RPMI7951 (cell line): ENCODE measurements at regions not wholly inside any gene's neighbourhood (a gene's known extent, or its start where the extent isn't known, plus 50 kb on each side); places are given as distances from the start of the nearest gene placed in this dataset.

Experiments
- DNase-seq: peaks from one replicate; pipeline ENCODE4 v3.0.0-alpha.2; 2012; ENCODE audit warnings: low read depth

DNA sequence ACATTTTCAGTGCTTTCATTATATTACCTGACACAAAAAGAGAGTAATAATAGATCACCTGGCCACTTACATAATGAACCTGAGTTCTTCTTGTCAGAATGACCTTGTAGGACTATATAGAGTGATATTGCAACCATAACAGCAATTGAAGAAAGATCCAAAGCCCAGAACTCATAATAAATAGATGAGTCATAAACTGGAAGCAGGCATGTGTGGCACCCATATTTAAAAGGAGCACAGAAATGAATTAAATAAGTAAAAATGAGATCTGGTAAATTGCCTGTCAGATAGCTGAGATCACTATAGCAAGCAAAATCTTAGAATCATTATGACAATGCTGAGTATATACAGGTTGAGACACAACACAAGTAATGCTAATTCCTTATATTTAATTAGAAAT lies 331.8 kb downstream of the AASDHPPT start:
- DNase-seq: peak; percentile 4

DNA sequence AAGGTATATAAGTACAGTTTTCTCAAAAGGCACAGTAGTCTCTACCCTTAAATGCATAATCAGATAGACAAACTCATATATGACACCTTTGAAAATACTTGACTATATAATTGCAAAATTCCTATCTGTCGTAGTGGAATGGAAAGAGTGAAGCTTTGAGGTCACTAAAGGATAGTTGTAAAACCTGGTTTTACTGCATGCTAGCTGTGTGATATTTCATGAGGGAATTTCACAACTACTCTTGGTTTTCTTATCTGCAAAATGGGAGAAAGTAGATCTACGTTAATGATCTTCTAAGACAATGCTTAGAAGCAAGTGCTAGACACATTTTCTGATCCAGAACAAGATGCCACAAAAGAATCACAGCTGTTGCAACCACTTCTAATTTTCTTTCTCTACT lies 332.2 kb downstream of the AASDHPPT start:
- DNase-seq: no peak

DNA sequence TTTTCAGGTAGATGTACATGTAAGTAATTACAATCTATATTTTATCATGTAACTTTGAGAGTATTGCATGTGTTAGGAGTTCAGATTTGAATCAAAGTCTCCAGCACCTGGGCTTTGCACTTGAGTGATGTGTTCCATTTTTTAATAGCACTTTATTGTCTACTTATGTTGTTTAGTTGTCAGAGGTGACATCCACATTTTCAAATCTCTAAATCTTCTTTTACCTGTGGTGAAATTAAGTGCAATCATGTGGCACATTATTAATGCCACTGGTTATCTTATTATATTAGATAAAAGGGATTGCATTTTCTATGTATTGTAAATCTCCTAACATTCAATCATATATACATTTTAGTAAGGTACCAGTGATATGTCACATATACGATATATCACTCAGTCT lies 333.4 kb downstream of the AASDHPPT start:
- no peak for DNase-seq

- no peak for DNase-seq
Observed at GRCh38 chr11:106413222-106413621, 335.8 kb downstream of the AASDHPPT start.

GRCh38 chr11:106415510-106415909 lies 338.0 kb downstream of the AASDHPPT start:
- DNase-seq: no peak

DNA sequence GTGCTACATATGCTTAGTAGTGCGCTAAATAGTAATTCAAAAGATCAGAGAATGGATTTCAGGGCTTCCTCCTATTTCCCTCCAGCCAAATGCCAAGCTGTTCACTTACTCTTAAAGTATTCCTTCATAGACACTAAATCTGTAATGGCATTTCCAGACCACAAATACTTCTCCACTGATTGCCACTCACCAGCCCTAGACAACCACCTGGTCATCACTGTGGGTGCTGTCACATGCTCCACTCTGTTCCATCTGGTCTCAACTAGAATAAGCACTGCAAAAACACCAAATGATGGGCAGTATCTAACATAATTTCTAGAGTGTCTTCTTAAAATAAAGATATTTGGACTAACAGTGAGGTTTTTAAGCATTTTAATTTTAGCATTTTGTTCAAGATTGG lies 341.3 kb downstream of the AASDHPPT start:
- DNase-seq: peak; percentile 4

GRCh38 chr11:106420048-106420665 lies 342.7 kb downstream of the AASDHPPT start:
- DNase-seq: no peak

DNA sequence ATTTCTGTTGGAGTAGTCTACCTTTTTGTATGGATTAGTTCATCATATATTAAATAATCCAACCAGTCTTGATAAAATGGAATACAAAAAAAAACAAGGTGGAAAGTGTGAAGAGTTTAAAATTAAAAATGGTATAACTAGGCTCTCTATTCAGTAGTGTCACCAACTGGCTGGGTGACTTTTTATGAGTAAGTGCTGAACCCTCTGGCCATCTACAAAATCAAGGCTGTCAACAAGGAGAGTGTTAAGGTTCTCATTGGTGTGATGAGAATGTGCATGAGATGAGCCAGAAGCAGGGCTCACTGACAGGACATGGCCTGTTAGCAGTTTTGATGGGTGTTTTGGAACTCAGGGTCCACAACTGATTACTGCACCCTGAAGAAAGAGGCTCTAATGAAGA lies 343.2 kb downstream of the AASDHPPT start:
- DNase-seq: no peak

DNA sequence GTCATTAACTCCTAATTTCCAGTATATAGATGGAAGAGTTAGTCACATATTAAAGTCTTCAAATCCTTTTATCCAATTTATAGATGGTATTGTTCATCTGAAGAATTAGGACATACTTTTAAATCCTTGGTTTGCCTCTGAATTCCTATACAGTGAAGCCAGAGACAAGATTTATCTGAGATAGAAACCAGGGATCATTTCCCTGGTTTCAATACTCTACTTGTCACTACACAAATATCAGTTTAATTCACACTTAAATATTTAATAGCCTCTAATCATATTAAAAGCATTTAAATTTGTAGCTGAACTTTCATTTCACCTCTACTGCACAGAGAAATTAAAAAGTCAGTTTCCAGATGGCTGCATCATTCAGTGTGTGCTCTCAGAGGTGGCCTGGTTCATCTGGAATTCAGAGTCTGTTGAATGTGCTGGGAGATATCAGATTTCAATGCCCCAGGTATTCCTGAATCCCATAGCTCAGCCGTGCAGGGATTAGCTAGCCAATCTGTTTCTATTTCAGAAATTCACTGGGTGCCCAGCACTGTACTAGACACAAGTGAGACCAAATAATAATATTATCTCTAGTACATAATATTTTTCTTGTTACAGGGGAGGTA lies 344.3 kb downstream of the AASDHPPT start:
- DNase-seq: peak; percentile 40

- DNase-seq: no peak
Observed at GRCh38 chr11:106422583-106422982, 345.1 kb downstream of the AASDHPPT start.

- peak; percentile 85 for DNase-seq
Observed at GRCh38 chr11:106424111-106424510, 346.6 kb downstream of the AASDHPPT start.

DNA sequence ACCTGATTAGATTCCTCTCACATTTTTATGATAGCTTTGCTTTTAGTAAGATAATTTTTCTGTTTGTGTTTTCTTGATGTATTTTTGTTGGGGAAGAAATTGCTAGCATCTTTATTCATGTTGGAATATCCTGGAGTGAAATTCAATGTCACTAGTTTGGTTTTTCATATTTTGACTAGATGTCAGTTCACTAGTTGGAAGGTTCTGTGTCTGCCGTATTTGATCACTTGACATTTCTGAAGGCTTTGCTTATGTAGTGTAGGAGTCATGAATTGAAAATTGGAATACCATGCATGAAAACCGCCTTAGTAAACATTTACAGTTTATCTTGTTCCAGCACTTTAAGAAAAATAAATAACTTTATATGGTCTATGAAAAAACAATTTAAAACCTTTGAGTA lies 348.4 kb downstream of the AASDHPPT start:
- DNase-seq: no peak

DNA sequence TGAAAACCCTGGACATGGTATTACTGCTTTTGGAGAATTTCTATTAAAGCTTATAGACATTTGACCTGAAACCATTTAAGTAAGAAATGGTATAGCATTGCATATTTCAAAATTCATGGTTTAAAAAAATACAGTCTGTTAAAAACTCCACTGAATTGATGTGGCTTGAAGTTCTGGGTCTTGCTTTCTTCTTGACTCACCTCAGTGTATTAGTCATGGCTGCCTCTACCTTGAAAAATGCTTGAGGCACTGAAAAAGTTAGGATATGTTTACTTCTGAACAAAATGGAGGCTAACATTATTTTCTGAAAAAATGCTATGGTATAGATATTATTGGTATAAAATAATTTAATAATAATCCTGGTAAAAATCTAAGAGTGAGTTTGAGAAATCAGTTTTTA lies 349.2 kb downstream of the AASDHPPT start:
- peak; percentile 6 for DNase-seq

- DNase-seq: no peak
Observed at GRCh38 chr11:106427736-106428135, 350.3 kb downstream of the AASDHPPT start.

DNA sequence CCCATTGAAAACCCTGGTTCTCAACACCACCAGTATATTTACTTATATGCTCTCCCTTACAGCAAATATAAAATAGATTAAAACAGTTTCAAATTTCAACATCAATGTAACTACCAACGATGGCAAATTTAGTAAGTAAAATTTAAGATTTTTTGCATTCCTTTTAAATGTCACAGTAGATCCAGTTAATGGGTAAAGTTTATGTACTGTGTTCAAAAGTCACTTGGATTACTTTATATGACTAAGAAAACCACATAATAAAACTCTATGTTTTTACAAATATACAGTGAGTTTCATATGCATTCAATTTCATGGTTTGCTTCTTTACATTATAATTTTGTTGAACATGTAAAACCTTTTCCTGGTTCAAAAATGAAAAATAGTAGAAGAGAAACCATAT lies 364.6 kb downstream of the AASDHPPT start:
- no peak for DNase-seq

- no peak for DNase-seq
Observed at GRCh38 chr11:106446302-106446701, 368.8 kb downstream of the AASDHPPT start.

GRCh38 chr11:106446955-106447354 lies 369.5 kb downstream of the AASDHPPT start:
- no peak for DNase-seq

- DNase-seq: no peak
Observed at GRCh38 chr11:106447631-106448191, 370.2 kb downstream of the AASDHPPT start.

DNA sequence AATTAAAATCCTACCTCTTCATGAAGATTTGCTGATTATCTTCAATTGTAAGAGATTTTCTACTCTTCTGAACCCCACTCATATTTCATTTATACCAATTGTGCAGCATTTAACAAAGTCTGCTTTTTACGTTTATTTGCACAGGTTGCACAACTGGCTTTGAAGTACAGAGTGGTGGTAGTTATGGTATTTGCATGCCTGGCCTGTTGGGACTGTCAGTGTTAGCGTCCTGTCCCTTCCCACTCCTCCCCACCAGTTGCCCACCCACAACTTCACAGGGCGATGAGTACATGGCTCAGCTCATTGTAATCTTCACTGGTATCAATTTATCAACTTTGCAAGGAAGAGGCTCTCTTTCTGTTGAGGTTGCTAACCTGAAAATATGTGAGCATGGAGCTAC lies 372.3 kb downstream of the AASDHPPT start:
- no peak for DNase-seq

DNA sequence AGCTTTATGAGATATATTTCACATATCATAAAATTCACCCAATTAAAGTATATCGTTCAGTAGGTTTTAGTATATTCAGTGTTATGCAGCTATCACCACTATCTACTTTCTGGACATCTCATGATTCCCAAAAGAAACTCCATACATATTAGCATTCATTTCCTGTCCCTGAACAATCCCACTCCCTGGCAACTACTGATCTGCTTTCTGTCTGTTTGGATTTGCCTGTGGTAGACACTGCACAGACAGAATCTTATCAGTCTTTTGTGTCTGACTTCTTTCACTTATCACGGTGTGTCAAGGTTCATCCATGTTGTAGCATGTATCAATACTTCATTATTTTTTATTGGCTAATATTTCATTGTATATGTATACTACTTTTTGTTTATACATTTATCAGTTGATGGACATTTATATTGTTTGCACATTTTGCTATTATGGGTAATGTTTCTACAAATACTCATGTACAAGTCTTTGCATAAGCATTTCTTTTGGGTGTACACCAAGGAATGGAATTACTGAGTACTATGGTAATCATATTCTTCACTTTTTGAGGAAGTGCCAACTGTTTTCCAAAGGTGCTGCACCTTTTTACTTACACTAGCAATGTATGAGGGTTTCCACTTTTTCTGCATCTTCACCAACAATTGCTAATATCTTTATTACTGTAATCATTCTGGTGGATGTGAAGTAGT lies 373.9 kb downstream of the AASDHPPT start:
- no peak for DNase-seq

DNA sequence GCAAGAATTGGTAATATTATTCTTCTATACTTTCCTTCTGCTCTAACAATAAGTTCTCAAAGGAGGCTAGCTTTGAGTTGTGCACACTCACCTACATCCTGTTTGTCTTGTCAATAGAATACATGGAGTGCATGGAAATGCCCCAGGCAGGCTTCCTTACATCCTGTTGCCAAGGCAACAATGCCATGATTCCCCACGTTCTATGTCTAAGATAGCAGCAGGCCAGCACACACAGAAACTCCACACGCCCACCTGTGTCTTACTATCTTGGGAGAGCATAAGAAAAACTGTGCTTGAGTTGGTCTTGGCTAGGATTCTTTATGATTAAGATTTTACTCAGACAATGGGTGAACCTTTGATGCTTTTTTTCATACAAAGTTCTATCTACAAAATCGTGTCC lies 379.2 kb downstream of the AASDHPPT start:
- peak; percentile 33 for DNase-seq

DNA sequence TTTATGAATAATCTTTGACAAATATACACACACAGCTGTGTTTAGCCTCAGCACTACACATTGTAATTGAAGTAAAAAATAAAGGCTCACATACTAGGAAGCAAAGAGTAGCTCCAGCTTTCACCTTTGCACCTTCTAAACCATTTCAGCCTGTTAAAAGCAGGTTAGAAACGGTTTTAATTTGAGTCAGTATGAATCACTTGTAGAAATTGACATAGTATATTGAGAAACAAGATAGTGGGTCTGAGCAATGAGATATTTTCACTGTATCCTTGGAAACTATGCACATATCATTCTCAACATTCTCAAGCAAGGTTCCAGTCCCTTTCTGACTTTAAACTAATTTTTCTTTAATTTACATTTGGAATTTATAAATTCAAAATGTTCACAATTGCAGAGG lies 380.3 kb downstream of the AASDHPPT start:
- peak; percentile 15 for DNase-seq

GRCh38 chr11:106459135-106459534 lies 381.7 kb downstream of the AASDHPPT start:
- peak; percentile 35 for DNase-seq
